NAMALWA (cell line): ENCODE measurements at regions not wholly inside any gene's neighbourhood (a gene's known extent, or its start where the extent isn't known, plus 50 kb on each side); places are given as distances from the start of the nearest gene placed in this dataset.

Source experiments
- DNase-seq: peaks from one replicate; pipeline ENCODE4 v3.0.0-alpha.2; 2015; ENCODE audit warnings: low spot score

DNA sequence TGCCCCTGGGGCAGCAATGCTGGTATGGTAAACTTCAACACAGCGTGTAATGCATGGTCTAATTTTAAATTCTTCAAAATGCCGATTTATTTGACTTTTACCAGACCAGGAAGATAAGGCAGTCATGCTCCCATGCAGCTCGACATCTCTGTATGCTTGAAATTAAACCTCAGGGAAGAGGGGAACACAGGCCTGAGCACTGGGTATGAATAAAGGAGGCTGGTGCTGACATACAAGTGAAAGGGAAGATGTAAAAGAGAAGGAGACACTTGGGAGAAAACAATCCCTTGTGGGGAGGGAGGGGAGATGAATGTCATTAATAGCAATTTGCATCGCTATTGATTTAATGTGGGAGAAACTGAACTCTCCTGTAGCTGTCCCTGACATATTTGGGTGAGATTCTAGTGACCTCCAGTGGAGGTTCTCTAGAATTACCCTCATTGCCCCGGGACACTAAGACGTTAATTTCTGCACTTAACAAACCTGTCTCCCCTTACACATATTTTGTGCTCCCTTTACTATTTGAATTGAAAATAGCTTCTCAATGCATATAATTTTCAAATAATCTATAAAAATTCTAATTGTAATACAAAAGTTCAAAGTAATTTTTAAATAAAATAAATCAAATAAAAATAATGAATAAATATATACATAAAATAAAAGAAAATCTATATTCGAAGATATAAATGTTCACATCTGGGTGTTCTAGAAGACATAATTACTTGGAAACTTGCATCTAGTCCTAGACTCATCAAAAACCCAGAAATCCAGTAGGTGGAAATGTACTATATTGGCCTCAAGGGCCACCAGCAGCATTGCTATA, 283.1 kb downstream of the LMX1A start:
- DNase-seq = peak; percentile 72

DNA sequence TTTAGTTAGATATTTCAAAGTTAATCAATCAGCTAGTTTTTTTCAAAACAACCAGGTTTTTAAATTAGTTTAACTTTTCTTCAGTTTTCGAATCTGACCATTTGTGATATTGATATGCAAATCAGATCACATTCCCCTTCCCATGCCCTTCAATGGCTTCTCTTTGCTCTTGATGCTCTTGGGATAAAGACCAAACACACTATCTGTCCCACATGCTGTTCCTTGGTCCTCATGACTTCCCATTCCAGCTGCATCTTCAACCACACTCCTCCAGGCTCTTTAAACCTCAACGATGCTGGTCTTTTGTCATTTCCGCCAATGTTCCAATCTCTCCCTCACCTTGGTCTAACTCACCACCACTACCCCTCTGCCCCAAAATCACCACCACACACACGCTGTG, 285.8 kb downstream of the LMX1A start:
- DNase-seq = no peak

DNA sequence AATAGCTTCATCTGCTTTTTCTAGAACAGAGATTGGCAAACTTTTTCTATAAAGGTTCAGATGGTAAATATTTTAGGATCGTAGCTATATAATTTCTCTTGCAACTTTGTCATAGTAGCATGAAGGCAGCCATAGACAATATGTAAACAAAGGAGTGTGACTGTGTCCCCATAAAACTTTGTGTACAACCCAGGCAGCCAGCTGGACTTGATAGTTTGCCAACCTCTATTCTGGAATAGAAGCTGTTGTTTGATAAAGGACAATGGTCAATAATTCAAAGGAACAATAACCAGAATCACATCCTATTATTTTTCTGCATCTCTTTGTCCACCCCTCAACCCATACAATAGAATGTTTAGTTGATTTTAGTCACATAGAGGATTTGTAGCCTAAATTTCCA, 286.7 kb downstream of the LMX1A start:
- DNase-seq = no peak

GRCh38 chr1:165068741-165069140, 287.8 kb downstream of the LMX1A start:
- DNase-seq = no peak

DNA sequence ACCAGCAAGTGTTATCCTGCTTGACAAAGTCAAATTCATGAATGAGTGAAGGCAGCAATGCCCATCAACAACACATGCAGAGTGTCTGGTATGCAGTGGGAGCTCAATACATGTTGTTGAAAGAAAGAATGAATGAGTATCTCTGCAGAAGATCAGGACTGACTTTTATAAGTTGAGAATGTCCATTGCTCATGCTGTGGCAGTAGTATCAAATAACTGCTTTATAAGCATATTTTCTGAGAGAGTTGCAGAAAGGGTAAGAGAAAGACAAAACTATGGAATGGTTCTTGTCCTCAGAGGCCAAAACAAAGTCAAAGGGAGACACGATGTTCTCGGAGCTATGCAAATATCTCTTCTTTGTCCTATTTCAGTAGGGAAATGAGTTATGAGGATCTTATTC, 288.7 kb downstream of the LMX1A start:
- no peak for DNase-seq

- DNase-seq = no peak
These were observed 293.1 kb downstream of the LMX1A start for GRCh38 chr1:165063181-165063965.

DNA sequence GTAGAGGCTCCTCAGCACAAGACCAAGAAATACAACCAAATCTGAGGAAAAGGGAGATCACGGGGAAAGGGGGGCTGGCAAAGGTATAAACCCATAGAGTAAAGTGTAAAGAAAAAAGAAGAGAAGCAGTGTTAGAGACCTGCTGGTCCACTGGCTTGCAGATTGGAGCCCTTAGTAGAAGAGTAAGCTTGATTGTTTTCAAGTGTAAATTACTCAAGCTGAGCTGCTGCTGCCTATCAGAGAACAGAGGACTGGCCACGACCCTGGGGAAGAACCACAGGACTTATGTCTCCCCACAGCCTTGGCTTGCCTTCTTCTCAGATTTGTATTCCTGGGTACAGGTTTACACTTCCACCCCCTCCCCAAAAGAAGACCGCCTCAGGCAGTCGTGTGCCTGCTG, 294.2 kb downstream of the LMX1A start:
- DNase-seq = no peak

- DNase-seq = no peak
These were observed 296.2 kb downstream of the LMX1A start for GRCh38 chr1:165060285-165060793.

GRCh38 chr1:165057956-165058355, 298.6 kb downstream of the LMX1A start:
- DNase-seq = no peak

DNA sequence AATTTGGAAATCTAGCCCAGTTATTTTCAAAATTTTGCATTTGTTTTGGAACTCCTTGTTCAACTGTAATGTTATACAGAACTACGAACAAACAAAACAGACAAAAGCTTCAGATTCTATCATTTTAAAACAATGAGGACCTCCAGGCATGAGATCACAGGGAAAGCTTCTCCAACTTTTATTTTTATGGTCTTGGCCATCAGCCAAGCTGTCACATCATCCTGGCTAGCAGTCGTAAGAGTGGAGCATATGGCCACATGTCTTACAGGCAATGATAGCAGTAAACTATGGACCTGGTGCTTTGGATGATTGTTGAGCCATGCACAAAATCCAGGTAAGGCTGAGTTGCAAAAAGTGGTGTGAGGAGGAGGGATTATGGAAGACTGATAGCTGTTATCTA, 299.6 kb downstream of the LMX1A start:
- DNase-seq = no peak

DNA sequence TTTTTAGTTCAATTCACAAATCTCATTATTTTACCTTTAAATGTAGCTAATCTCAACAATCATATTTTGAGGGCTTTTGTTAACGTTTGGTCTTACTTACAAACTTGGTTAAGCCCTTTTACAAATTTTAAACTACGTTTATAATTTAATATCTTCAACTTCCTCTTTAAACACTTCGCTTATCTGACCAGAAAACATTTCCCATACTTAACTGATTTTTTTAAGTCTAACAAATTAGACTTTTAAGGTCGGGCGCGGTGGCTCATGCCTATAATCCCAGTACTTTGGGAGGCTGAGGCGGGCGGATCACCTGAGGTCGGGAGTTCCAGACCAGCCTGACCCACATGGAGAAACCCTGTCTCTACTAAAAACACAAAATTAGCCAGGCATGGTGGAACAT, 300.9 kb downstream of the LMX1A start:
- no peak for DNase-seq

DNA sequence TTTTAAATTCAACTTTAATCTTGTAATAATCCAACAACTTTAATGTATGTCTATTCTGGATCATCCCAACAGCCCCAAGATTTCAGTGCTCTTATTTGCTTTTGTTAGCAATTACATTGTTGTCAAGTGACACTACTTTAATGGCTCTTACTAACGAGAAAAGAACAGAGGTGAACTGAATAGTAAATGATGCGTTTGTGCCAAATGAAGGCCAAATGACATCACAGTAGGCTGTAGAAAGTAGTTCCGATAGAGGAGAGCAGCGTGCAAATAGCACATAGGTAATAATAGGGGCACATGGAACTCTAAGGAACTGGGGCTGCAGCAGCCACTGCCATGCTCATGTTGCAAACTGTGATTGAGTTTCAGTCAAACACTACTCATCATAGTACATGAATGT, 301.9 kb downstream of the LMX1A start:
- DNase-seq = no peak

- no peak for DNase-seq
These were observed 303.2 kb downstream of the LMX1A start for GRCh38 chr1:165053351-165053750.

DNA sequence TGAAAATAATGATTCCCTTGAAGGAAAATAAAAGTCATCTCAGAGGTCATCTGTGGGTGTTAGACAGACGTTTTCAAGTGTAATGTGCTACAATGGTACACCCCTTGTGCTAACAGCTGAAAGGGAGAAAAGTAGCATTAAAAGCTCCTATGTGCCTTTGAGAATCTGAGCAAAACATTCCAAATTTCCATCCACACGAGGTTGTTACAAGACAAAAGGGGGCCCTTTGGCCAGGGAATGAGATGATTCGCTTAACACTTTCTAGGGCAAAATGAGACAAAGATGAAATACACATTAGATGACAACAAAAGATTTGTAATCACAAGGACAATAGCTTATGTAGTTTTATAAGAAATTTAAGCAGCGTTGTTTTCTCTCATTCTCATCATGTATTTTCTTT, 303.6 kb downstream of the LMX1A start:
- no peak for DNase-seq

- no peak for DNase-seq
These were observed 304.1 kb downstream of the LMX1A start for GRCh38 chr1:165052431-165052830.

GRCh38 chr1:165050246-165050645, 306.3 kb downstream of the LMX1A start:
- DNase-seq = no peak

DNA sequence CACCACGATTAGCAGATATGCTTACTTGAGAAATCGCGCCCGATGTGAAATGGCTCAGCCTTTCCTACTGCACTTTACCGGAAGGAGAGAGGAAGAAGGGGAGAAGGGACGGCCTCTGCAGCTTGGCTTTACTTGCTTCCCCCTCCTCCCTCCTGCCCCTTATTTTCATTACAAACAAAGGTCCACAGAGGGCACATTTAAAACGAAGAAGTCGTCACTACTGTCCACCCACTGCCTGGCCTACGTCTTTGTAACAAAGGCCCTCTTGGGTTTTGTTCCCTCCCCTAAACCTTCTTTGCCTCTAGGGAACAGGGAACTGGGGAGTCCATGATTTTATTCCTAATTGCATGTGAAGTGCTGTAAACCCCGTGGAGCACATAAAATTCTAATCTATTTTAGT, 308.5 kb downstream of the LMX1A start:
- DNase-seq = no peak

GRCh38 chr1:165045902-165046301, 310.6 kb downstream of the LMX1A start:
- DNase-seq = no peak

GRCh38 chr1:165040641-165041040, 315.9 kb downstream of the LMX1A start:
- no peak for DNase-seq

GRCh38 chr1:165039996-165040395, 316.5 kb downstream of the LMX1A start:
- no peak for DNase-seq

DNA sequence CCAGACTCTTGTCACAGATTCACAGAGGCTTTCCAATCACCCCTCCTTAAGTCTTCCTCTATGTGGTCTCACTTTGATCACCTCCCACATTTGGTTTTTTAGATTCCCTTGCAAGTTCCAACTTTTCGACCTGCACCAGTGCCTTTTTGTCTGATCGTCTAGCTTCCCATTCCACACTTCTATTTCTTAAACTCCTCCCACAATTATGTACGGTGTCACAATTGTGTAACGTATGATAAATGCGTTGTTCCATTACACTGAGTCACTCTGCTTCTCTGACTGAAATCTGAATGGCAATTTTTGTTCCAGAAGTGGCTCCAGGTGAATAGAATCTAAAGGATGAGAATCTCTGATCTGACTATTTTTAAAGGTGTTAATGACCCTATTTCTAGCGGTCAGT, 320.1 kb downstream of the LMX1A start:
- DNase-seq = no peak

DNA sequence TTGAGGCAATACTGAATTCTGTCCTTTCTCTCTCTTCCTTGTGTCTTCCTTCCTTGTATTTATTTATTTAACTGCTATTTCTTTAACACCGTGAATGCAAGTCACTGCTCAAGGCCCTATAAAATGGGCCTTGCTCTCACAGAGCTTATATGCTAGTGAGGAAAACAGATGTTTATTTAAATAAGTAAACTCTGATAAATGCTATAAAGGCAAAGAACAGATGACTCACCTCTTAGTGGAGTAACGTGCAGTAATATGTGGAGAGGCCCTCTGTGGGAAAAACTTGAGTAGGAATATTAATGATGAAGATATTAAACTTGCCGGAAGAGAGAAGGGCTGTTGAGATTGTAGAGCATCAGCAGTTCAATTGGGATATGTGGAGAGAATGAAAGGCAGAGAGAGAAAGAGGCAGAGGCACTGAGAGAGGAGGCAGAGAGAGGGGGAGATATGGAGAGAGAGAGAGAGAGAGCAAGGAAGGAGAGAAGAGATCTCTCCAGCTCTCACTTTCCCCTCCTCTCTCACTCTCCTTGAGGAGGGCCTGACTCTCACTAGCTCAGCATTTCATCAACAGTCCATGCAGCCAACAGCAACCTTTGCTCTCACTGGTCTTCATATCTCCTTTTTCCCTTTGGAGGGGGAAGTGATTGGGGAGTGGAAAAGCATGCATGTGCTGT, 322.2 kb downstream of the LMX1A start:
- no peak for DNase-seq

DNA sequence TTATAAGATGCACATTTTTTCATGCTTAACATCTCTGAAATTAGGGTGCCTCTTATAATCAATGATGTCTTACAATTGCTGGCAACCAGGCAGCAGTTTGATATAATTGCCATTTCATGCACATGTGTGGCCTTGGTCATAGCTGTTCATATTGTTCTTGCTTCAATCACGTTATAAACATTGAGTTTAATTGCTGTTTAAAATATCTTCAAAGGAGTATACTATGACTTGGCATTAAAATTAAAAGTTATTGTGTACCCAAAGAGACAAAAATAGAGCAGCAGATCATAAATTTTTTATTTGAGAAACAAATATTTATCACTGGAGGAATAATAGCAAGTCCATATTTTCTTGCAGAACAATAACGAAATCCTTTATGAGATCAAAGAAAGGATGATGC, 325.5 kb downstream of the LMX1A start:
- DNase-seq = no peak
